HCT116 (cell line): ENCODE measurements at regions not wholly inside any gene's neighbourhood (a gene's known extent, or its start where the extent isn't known, plus 50 kb on each side); places are given as distances from the start of the nearest gene placed in this dataset.

ENCODE experiments used
- ATAC-seq: fragments of 200-7000 bp; cut with Tn5 transposase; 2 replicates; pipeline ENCODE4 v1.9.1; 2020; ENCODE audit warnings: mild to moderate bottlenecking, moderate library complexity
- BruUV-seq: library from RNA; stranded (reverse); fragments of 400-500 nt; replicated peaks from 2 replicates; lab custom pipeline; 2021; lab: Mats Ljungman, UMichigan
- CTCF ChIA-PET: fragments of 300-600 bp; sonication (Branson Sonifier 250); formaldehyde crosslinking; loops from one replicate; lab custom pipeline; 2021; ENCODE audit warnings: antibody characterized with exemption; lab: Charles Lee
- POLR2A ChIA-PET: fragments of 300-600, 350-600 bp; sonication (Branson Sonifier 250); formaldehyde crosslinking; loops from one replicate; lab custom pipeline; 2021; ENCODE audit warnings: antibody characterized with exemption; lab: Charles Lee
- RAD21 ChIA-PET, 2 experiments: fragments of 300-600 bp; sonication (Branson Sonifier 250); formaldehyde crosslinking; loops; one replicate each; lab custom pipeline; 2023; ENCODE audit warnings: low total read pairs in 2 of 2; ENCODE audit not compliant: uncharacterized antibody in 2 of 2, unreplicated experiment in 2 of 2, low non-redundant PET in 1 of 2; lab: Charles Lee
- DNase-seq: peaks from one replicate; pipeline ENCODE4 v3.0.0-alpha.2; 2010; ENCODE audit warnings: low read depth, low spot score
- H2AFZ ChIP-seq: fragments of 200-600 bp; shearing (Covaris generic), sonication (generic); 2 replicates; pipeline ENCODE4 v1.6.1; 2017; ENCODE audit warnings: low read depth, mixed run types, mixed read lengths, antibody characterized with exemption, low read length; ENCODE audit not compliant: poor library complexity, severe bottlenecking
- H3K27ac ChIP-seq: 2 replicates; pipeline ENCODE4 v1.5.1; 2012; ENCODE audit warnings: low read depth, low read length
- H3K27me3 ChIP-seq: fragments of 200-600 bp; sonication (generic); 2 replicates; pipeline ENCODE4 v1.6.1; 2016; ENCODE audit warnings: mixed run types, low read length, mixed read lengths; ENCODE audit not compliant: insufficient read depth
- H3K36me3 ChIP-seq, 2 experiments: fragments of 200-500 bp in 1 of 2; fragments of 200-600 bp in 1 of 2; sonication (Bioruptor generic) in 1 of 2; sonication (generic) in 1 of 2; 2 replicates each; pipeline versions ENCODE4 v1.5.1 to v1.6.1; 2014 to 2016; ENCODE audit warnings: low read length in 2 of 2, inconsistent platforms in 1 of 2, mixed read lengths in 1 of 2, mixed run types in 1 of 2; ENCODE audit not compliant: insufficient read depth in 2 of 2, control insufficient read depth in 1 of 2
- H3K4me1 ChIP-seq, 2 experiments: fragments of 200-600 bp in 1 of 2; sonication (generic) in 1 of 2; 2 replicates each; pipeline versions ENCODE4 v1.5.1 to v1.6.1; 2012 to 2017; ENCODE audit warnings: low read length in 2 of 2, inconsistent platforms in 1 of 2, mild to moderate bottlenecking in 1 of 2, mixed read lengths in 1 of 2, mixed run types in 1 of 2, moderate library complexity in 1 of 2; ENCODE audit not compliant: insufficient read depth in 2 of 2, control insufficient read depth in 1 of 2
- H3K4me2 ChIP-seq: fragments of 200-600 bp; sonication (generic); 2 replicates; pipeline ENCODE4 v1.6.1; 2017; ENCODE audit warnings: mixed run types, low read length, mixed read lengths
- H3K4me3 ChIP-seq, 2 experiments: fragments of 200-600 bp in 1 of 2; sonication (generic) in 1 of 2; replicated peaks in 1 of 2; 2 replicates each; pipeline ENCODE4 v1.5.1; 2011 to 2016; ENCODE audit warnings: low read length in 2 of 2, control low read depth in 1 of 2, low read depth in 1 of 2, mild to moderate bottlenecking in 1 of 2, mixed read lengths in 1 of 2, mixed run types in 1 of 2
- H3K79me2 ChIP-seq: fragments of 200-600 bp; sonication (generic); 2 replicates; pipeline ENCODE4 v1.6.1; 2017; ENCODE audit warnings: mild to moderate bottlenecking, mixed run types, low read length, moderate library complexity, mixed read lengths; ENCODE audit not compliant: insufficient read depth
- H3K9ac ChIP-seq: fragments of 200-600 bp; sonication (generic); 2 replicates; pipeline ENCODE4 v1.6.1; 2016; ENCODE audit warnings: low read length, mixed read lengths
- H3K9me2 ChIP-seq: fragments of 200-600 bp; sonication (generic), shearing (Covaris generic); 2 replicates; pipeline ENCODE4 v1.6.1; 2017; ENCODE audit warnings: mixed run types, mild to moderate bottlenecking, moderate library complexity; ENCODE audit not compliant: insufficient read depth
- H3K9me3 ChIP-seq, 2 experiments: fragments of 200-500 bp in 1 of 2; fragments of 200-600 bp in 1 of 2; sonication (Bioruptor generic) in 1 of 2; sonication (generic) in 1 of 2; 2 replicates each; pipeline ENCODE4 v1.6.1; 2014 to 2017; ENCODE audit warnings: low read length in 2 of 2, mixed read lengths in 2 of 2, inconsistent platforms in 1 of 2, low read depth in 1 of 2, mild to moderate bottlenecking in 1 of 2, mixed run types in 1 of 2, moderate library complexity in 1 of 2; ENCODE audit not compliant: control insufficient read depth in 1 of 2, insufficient read depth in 1 of 2
- H4K20me1 ChIP-seq: fragments of 200-600 bp; sonication (generic), shearing (Covaris generic); 2 replicates; pipeline ENCODE4 v1.6.1; 2017; ENCODE audit warnings: mixed run types, mild to moderate bottlenecking, moderate library complexity; ENCODE audit not compliant: insufficient read depth
- CBX3 ChIP-seq: IDR thresholded peaks from 2 replicates; pipeline ENCODE4 v1.6.1; 2012; ENCODE audit warnings: low read depth
- CEBPB ChIP-seq: IDR thresholded peaks from 2 replicates; pipeline ENCODE4 v1.6.1; 2012; ENCODE audit warnings: low read depth
- EGR1 ChIP-seq: IDR thresholded peaks from 2 replicates; pipeline ENCODE4 v1.6.1; 2012; ENCODE audit warnings: low read depth
- ELF1 ChIP-seq: IDR thresholded peaks from 2 replicates; pipeline ENCODE4 v1.6.1; 2012; ENCODE audit warnings: low read depth, borderline replicate concordance
- EZH2 ChIP-seq: fragments of 200-600 bp; sonication (generic); IDR thresholded peaks from 2 replicates; pipeline ENCODE4 v1.6.1; 2017; ENCODE audit warnings: antibody characterized with exemption, mixed run types
- EZH2phosphoT487 ChIP-seq: fragments of 200-600 bp; IDR thresholded peaks from 2 replicates; pipeline ENCODE4 v1.6.1; 2018; ENCODE audit warnings: antibody characterized with exemption, borderline replicate concordance
- FOSL1 ChIP-seq: IDR thresholded peaks from 2 replicates; pipeline ENCODE4 v1.6.1; 2012; ENCODE audit warnings: low read depth
- JUND ChIP-seq: IDR thresholded peaks from 2 replicates; pipeline ENCODE4 v1.6.1; 2012
- POLR2AphosphoS5 ChIP-seq: IDR thresholded peaks from 2 replicates; pipeline ENCODE4 v1.6.1; 2011; ENCODE audit warnings: mild to moderate bottlenecking, low read depth, low read length, moderate library complexity
- SP1 ChIP-seq: IDR thresholded peaks from 2 replicates; pipeline ENCODE4 v1.6.1; 2012; ENCODE audit warnings: low read depth
- SRF ChIP-seq: IDR thresholded peaks from 2 replicates; pipeline ENCODE4 v1.6.1; 2012; ENCODE audit warnings: low read depth
- TCF7L2 ChIP-seq: IDR thresholded peaks from 2 replicates; pipeline ENCODE4 v1.7.0; 2011; ENCODE audit warnings: borderline replicate concordance, inconsistent platforms; ENCODE audit not compliant: insufficient read depth, insufficient read length; ENCODE audit errors: extremely low read depth
- ZFX ChIP-seq: fragments of 450-650 bp; IDR thresholded peaks from 2 replicates; pipeline ENCODE4 v1.6.1; 2017
- ZNF274 ChIP-seq: fragments of 200-500 bp; sonication (Bioruptor generic); IDR thresholded peaks from 2 replicates; pipeline ENCODE4 v1.6.1; 2014; ENCODE audit warnings: mild to moderate bottlenecking, low read depth, low read length, inconsistent platforms
- intact Hi-C: fragments of 100-400 bp; cut with micrococcal nuclease; formaldehyde crosslinking; loops from 2 replicates; pipeline ENCODE4 v1.10.0; 2022
- TF ChIP-seq, protein P1 (sequence below): IDR thresholded peaks from 2 replicates; pipeline ENCODE4 v1.6.1; 2012; ENCODE audit warnings: low read depth
- TF ChIP-seq, protein P2 (sequence below): IDR thresholded peaks from 2 replicates; pipeline ENCODE4 v1.6.1; 2011; ENCODE audit warnings: mild to moderate bottlenecking, low read length, moderate library complexity; ENCODE audit not compliant: insufficient replicate concordance; ENCODE audit errors: extremely low read depth
- TF ChIP-seq, protein P3 (sequence below): IDR thresholded peaks from 2 replicates; pipeline ENCODE4 v1.6.1; 2012

DNA sequence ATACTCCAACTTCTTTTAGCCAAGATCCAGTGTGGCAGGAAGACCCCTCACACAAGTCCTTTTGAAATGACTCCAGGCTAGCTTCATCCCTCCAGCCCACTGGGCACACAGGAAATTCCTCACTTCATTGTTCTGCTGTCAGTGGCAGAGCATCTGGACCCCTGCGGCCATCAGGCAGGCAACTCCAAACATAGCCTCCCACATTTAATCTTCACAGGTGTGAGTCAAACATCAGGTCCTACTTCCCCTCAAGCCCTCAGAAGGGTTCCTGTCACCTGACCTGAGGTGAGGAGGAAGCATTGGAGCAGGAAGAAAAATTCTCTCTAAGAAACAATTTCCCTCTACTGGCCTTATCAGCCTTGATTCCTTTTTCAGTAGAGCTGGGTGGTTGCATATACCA is 51.1 kb upstream of the C1GALT1 start:
- Histone ChIP-seq H3K27me3 (no peaks in the 10 kb centered on the region), H3K79me2 (no peaks in the 10 kb centered on the region), H3K9me2 (no peaks in the 10 kb centered on the region), H3K4me1 (no peaks in the 10 kb centered on the region), H3K36me3 (no peaks in the 10 kb centered on the region), H3K4me3 (no peak overlapping the region), H4K20me1 (no peaks in the 10 kb centered on the region), H2AFZ (no peak overlapping the region), H3K9ac (no peak overlapping the region), H3K27ac (no peak overlapping the region)
- BruUV-seq, result no TSS peak
- intact Hi-C loops, result no loop called here
- ChIA-PET CTCF (no interaction called here), RAD21 (no interaction called here), POLR2A (no interaction called here)
- no peak for ATAC-seq
- TF ChIP-seq JUND (no peak), ELF1 (no peak), EGR1 (no peak), SP1 (no peak), POLR2AphosphoS5 (no peak), SRF (no peak), ZFX (no peak), EZH2phosphoT487 (no peak), EZH2 (no peak), TCF7L2 (no peak), FOSL1 (no peak), CEBPB (no peak), CBX3 (no peak), ZNF274 (no peak)
- TF ChIP-seq, protein P1, sequence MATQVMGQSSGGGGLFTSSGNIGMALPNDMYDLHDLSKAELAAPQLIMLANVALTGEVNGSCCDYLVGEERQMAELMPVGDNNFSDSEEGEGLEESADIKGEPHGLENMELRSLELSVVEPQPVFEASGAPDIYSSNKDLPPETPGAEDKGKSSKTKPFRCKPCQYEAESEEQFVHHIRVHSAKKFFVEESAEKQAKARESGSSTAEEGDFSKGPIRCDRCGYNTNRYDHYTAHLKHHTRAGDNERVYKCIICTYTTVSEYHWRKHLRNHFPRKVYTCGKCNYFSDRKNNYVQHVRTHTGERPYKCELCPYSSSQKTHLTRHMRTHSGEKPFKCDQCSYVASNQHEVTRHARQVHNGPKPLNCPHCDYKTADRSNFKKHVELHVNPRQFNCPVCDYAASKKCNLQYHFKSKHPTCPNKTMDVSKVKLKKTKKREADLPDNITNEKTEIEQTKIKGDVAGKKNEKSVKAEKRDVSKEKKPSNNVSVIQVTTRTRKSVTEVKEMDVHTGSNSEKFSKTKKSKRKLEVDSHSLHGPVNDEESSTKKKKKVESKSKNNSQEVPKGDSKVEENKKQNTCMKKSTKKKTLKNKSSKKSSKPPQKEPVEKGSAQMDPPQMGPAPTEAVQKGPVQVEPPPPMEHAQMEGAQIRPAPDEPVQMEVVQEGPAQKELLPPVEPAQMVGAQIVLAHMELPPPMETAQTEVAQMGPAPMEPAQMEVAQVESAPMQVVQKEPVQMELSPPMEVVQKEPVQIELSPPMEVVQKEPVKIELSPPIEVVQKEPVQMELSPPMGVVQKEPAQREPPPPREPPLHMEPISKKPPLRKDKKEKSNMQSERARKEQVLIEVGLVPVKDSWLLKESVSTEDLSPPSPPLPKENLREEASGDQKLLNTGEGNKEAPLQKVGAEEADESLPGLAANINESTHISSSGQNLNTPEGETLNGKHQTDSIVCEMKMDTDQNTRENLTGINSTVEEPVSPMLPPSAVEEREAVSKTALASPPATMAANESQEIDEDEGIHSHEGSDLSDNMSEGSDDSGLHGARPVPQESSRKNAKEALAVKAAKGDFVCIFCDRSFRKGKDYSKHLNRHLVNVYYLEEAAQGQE, result no peak
- TF ChIP-seq, protein P2, sequence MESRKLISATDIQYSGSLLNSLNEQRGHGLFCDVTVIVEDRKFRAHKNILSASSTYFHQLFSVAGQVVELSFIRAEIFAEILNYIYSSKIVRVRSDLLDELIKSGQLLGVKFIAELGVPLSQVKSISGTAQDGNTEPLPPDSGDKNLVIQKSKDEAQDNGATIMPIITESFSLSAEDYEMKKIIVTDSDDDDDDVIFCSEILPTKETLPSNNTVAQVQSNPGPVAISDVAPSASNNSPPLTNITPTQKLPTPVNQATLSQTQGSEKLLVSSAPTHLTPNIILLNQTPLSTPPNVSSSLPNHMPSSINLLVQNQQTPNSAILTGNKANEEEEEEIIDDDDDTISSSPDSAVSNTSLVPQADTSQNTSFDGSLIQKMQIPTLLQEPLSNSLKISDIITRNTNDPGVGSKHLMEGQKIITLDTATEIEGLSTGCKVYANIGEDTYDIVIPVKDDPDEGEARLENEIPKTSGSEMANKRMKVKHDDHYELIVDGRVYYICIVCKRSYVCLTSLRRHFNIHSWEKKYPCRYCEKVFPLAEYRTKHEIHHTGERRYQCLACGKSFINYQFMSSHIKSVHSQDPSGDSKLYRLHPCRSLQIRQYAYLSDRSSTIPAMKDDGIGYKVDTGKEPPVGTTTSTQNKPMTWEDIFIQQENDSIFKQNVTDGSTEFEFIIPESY, result no peak
- TF ChIP-seq, protein P3, sequence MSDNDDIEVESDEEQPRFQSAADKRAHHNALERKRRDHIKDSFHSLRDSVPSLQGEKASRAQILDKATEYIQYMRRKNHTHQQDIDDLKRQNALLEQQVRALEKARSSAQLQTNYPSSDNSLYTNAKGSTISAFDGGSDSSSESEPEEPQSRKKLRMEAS, result no peak
- TF ChIP-seq, all 23 proteins: peak for 0
- DNase-seq, result no peak
- Histone ChIP-seq H3K9me3 (no peaks in the 10 kb centered on the region), H3K4me2 (no peak overlapping the region)
